Stimulated activated memory B cell treated with anti-CD40 and anti-IgM and Interleukin-4, amounts not matched to agents 10 μg/mL and 1 μg/mL and 100 μg/mL, for 72 hours (primary cell): ENCODE measurements at regions not wholly inside any gene's neighbourhood (a gene's known extent, or its start where the extent isn't known, plus 50 kb on each side); places are given as distances from the start of the nearest gene placed in this dataset.
"Not testable (repeated sequence)": the region's sequence is repeated elsewhere in the genome, so short reads cannot be mapped to it uniquely, and the experiment has no call there.

Experiments
- ATAC-seq: fragments of 150-1000 bp; cut with Tn5 transposase; 2 replicates; pipeline ENCODE4 v1.10.0; 2021
- H3K27ac Mint-ChIP-seq: one replicate; pipeline ENCODE4 v1.8.0; 2022; ENCODE audit warnings: mild to moderate bottlenecking, mixed read lengths
- H3K27me3 Mint-ChIP-seq: one replicate; pipeline ENCODE4 v1.8.0; 2022; ENCODE audit warnings: mixed read lengths
- H3K36me3 Mint-ChIP-seq: one replicate; pipeline ENCODE4 v1.8.0; 2022; ENCODE audit warnings: mixed read lengths
- H3K4me1 Mint-ChIP-seq: one replicate; pipeline ENCODE4 v1.8.0; 2022; ENCODE audit warnings: mixed read lengths
- H3K4me3 Mint-ChIP-seq: one replicate; pipeline ENCODE4 v1.8.0; 2022; ENCODE audit warnings: mild to moderate bottlenecking, moderate library complexity, mixed read lengths
- H3K9me3 Mint-ChIP-seq: one replicate; pipeline ENCODE4 v1.8.0; 2022; ENCODE audit warnings: mixed read lengths

- no peaks in the 10 kb centered on the region for H3K36me3 Mint-ChIP-seq
- peaks cover 2% of the 10 kb centered on the region for H3K9me3 Mint-ChIP-seq
- no peak overlapping the region for H3K4me3 Mint-ChIP-seq
- H3K27ac Mint-ChIP-seq: no peak overlapping the region
- no peak for ATAC-seq
- H3K4me1 Mint-ChIP-seq: no peaks in the 10 kb centered on the region
- no peaks in the 10 kb centered on the region for H3K27me3 Mint-ChIP-seq
Measured at GRCh38 chr2:195212586-195212985, 444.4 kb upstream of the SLC39A10 start.

- H3K9me3 Mint-ChIP-seq: no peaks in the 10 kb centered on the region
- no peaks in the 10 kb centered on the region for H3K4me1 Mint-ChIP-seq
- no peak overlapping the region for H3K4me3 Mint-ChIP-seq
- no peak for ATAC-seq
- no peaks in the 10 kb centered on the region for H3K27me3 Mint-ChIP-seq
- no peak overlapping the region for H3K27ac Mint-ChIP-seq
- no peaks in the 10 kb centered on the region for H3K36me3 Mint-ChIP-seq
Measured at GRCh38 chr2:195202163-195202845, 454.7 kb upstream of the SLC39A10 start.

GRCh38 chr2:195199864-195200263 is 457.2 kb upstream of the SLC39A10 start:
- H3K27ac Mint-ChIP-seq: no peak overlapping the region
- no peaks in the 10 kb centered on the region for H3K9me3 Mint-ChIP-seq
- no peak overlapping the region for H3K4me3 Mint-ChIP-seq
- no peaks in the 10 kb centered on the region for H3K27me3 Mint-ChIP-seq
- H3K4me1 Mint-ChIP-seq: no peaks in the 10 kb centered on the region
- no peaks in the 10 kb centered on the region for H3K36me3 Mint-ChIP-seq
- ATAC-seq: no peak

- ATAC-seq: no peak
- H3K27ac Mint-ChIP-seq: no peak overlapping the region
- H3K9me3 Mint-ChIP-seq: no peaks in the 10 kb centered on the region
- no peak overlapping the region for H3K4me3 Mint-ChIP-seq
- no peaks in the 10 kb centered on the region for H3K36me3 Mint-ChIP-seq
- no peaks in the 10 kb centered on the region for H3K4me1 Mint-ChIP-seq
- no peaks in the 10 kb centered on the region for H3K27me3 Mint-ChIP-seq
Measured at GRCh38 chr2:195181059-195181705, 475.8 kb upstream of the SLC39A10 start.

GRCh38 chr2:195168369-195168768 is 488.7 kb upstream of the SLC39A10 start:
- no peak overlapping the region for H3K4me3 Mint-ChIP-seq
- H3K27me3 Mint-ChIP-seq: no peaks in the 10 kb centered on the region

GRCh38 chr2:195164930-195165329 is 492.1 kb upstream of the SLC39A10 start:
- no peak overlapping the region for H3K27ac Mint-ChIP-seq
- no peaks in the 10 kb centered on the region for H3K36me3 Mint-ChIP-seq
- H3K9me3 Mint-ChIP-seq: no peaks in the 10 kb centered on the region
- no peak overlapping the region for H3K4me3 Mint-ChIP-seq
- no peak for ATAC-seq
- H3K4me1 Mint-ChIP-seq: no peaks in the 10 kb centered on the region
- no peaks in the 10 kb centered on the region for H3K27me3 Mint-ChIP-seq

More at GRCh38 chr2:195168369-195168768, 488.7 kb upstream of the SLC39A10 start:
- H3K9me3 Mint-ChIP-seq: no peaks in the 10 kb centered on the region
- H3K4me1 Mint-ChIP-seq: no peaks in the 10 kb centered on the region
- no peak overlapping the region for H3K27ac Mint-ChIP-seq
- no peaks in the 10 kb centered on the region for H3K36me3 Mint-ChIP-seq
- ATAC-seq: no peak

- Mint-ChIP-seq H3K9me3 (no peaks in the 10 kb centered on the region), H3K27me3 (no peaks in the 10 kb centered on the region), H3K36me3 (no peaks in the 10 kb centered on the region)
Measured at GRCh38 chr2:195162918-195163317, 494.1 kb upstream of the SLC39A10 start.

GRCh38 chr2:195162194-195162593 is 494.8 kb upstream of the SLC39A10 start:
- Mint-ChIP-seq H3K27me3 (no peaks in the 10 kb centered on the region), H3K36me3 (no peaks in the 10 kb centered on the region), H3K4me1 (no peaks in the 10 kb centered on the region), H3K27ac (no peak overlapping the region), H3K4me3 (no peak overlapping the region), H3K9me3 (no peaks in the 10 kb centered on the region)
- no peak for ATAC-seq

More at GRCh38 chr2:195162918-195163317, 494.1 kb upstream of the SLC39A10 start:
- Mint-ChIP-seq H3K27ac (no peak overlapping the region), H3K4me3 (no peak overlapping the region), H3K4me1 (no peaks in the 10 kb centered on the region)
- ATAC-seq: no peak

GRCh38 chr2:195160963-195161362 is 496.1 kb upstream of the SLC39A10 start:
- H3K4me1 Mint-ChIP-seq: no peaks in the 10 kb centered on the region
- ATAC-seq: no peak
- no peaks in the 10 kb centered on the region for H3K36me3 Mint-ChIP-seq
- H3K27me3 Mint-ChIP-seq: no peaks in the 10 kb centered on the region
- no peak overlapping the region for H3K4me3 Mint-ChIP-seq
- no peak overlapping the region for H3K27ac Mint-ChIP-seq
- H3K9me3 Mint-ChIP-seq: no peaks in the 10 kb centered on the region

GRCh38 chr2:195151711-195152110 is 505.3 kb upstream of the SLC39A10 start:
- ATAC-seq: no peak
- Mint-ChIP-seq H3K4me3 (no peak overlapping the region), H3K36me3 (no peaks in the 10 kb centered on the region), H3K4me1 (no peaks in the 10 kb centered on the region), H3K9me3 (no peaks in the 10 kb centered on the region), H3K27me3 (no peaks in the 10 kb centered on the region), H3K27ac (no peak overlapping the region)

- Mint-ChIP-seq H3K27me3 (no peaks in the 10 kb centered on the region), H3K36me3 (no peaks in the 10 kb centered on the region), H3K4me3 (no peak overlapping the region), H3K4me1 (no peaks in the 10 kb centered on the region), H3K27ac (no peak overlapping the region), H3K9me3 (no peaks in the 10 kb centered on the region)
- ATAC-seq: no peak
Measured at GRCh38 chr2:195150819-195151218, 506.2 kb upstream of the SLC39A10 start.

GRCh38 chr2:195148004-195148403 is 509.0 kb upstream of the SLC39A10 start:
- Mint-ChIP-seq H3K9me3 (peaks cover 5% of the 10 kb centered on the region), H3K27ac (no peak overlapping the region), H3K4me3 (no peak overlapping the region), H3K4me1 (no peaks in the 10 kb centered on the region), H3K27me3 (no peaks in the 10 kb centered on the region), H3K36me3 (no peaks in the 10 kb centered on the region)
- ATAC-seq: no peak

- no peaks in the 10 kb centered on the region for H3K27me3 Mint-ChIP-seq
- ATAC-seq: no peak
- H3K4me3 Mint-ChIP-seq: no peak overlapping the region
- H3K9me3 Mint-ChIP-seq: peaks cover 5% of the 10 kb centered on the region
- H3K36me3 Mint-ChIP-seq: no peaks in the 10 kb centered on the region
- no peak overlapping the region for H3K27ac Mint-ChIP-seq
- no peaks in the 10 kb centered on the region for H3K4me1 Mint-ChIP-seq
Measured at GRCh38 chr2:195146761-195147541, 510.1 kb upstream of the SLC39A10 start.

- Mint-ChIP-seq H3K4me1 (no peaks in the 10 kb centered on the region), H3K27ac (no peak overlapping the region), H3K36me3 (no peaks in the 10 kb centered on the region), H3K4me3 (no peak overlapping the region), H3K27me3 (no peaks in the 10 kb centered on the region), H3K9me3 (no peaks in the 10 kb centered on the region)
- ATAC-seq: no peak
Measured at GRCh38 chr2:195138435-195138834, 518.6 kb upstream of the SLC39A10 start.

- H3K27me3 Mint-ChIP-seq, H3K4me3 Mint-ChIP-seq, H3K4me1 Mint-ChIP-seq, H3K36me3 Mint-ChIP-seq, H3K27ac Mint-ChIP-seq, H3K9me3 Mint-ChIP-seq: not testable (repeated sequence)
- ATAC-seq: peak; percentile 32
Measured at GRCh38 chr2:195125889-195126288, 531.1 kb upstream of the SLC39A10 start.
